GM12872 (cell line): ENCODE measurements at regions not wholly inside any gene's neighbourhood (a gene's known extent, or its start where the extent isn't known, plus 50 kb on each side); places are given as distances from the start of the nearest gene placed in this dataset.

Experiments used
- TF ChIP-seq, protein P1 (sequence below): IDR thresholded peaks from 3 replicates; pipeline ENCODE4 v1.5.1; 2011; ENCODE audit warnings: low read depth, mild to moderate bottlenecking, low read length, moderate library complexity; ENCODE audit not compliant: insufficient read depth

DNA sequence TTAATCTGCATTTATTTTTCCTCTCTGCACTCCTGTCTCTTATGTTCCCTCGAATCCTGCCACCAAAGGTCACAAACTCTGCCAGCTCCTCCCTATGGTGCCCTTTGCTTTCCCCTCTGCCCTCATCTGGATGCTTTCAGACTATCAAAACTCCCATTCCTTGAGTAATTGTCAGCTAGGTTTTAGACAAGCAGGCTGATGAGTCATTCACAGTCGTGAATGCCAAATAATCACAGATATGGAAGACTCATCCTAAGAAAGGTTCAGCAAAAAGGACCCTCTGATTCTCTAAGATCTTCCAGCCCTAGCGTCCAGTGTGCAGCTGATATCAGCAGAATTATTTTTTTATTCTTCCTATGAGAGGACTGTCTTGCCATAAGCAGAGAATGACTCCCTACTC lies 104.5 kb upstream of the NUDT12 start:
- TF ChIP-seq, protein P1, sequence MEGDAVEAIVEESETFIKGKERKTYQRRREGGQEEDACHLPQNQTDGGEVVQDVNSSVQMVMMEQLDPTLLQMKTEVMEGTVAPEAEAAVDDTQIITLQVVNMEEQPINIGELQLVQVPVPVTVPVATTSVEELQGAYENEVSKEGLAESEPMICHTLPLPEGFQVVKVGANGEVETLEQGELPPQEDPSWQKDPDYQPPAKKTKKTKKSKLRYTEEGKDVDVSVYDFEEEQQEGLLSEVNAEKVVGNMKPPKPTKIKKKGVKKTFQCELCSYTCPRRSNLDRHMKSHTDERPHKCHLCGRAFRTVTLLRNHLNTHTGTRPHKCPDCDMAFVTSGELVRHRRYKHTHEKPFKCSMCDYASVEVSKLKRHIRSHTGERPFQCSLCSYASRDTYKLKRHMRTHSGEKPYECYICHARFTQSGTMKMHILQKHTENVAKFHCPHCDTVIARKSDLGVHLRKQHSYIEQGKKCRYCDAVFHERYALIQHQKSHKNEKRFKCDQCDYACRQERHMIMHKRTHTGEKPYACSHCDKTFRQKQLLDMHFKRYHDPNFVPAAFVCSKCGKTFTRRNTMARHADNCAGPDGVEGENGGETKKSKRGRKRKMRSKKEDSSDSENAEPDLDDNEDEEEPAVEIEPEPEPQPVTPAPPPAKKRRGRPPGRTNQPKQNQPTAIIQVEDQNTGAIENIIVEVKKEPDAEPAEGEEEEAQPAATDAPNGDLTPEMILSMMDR, result no peak

DNA sequence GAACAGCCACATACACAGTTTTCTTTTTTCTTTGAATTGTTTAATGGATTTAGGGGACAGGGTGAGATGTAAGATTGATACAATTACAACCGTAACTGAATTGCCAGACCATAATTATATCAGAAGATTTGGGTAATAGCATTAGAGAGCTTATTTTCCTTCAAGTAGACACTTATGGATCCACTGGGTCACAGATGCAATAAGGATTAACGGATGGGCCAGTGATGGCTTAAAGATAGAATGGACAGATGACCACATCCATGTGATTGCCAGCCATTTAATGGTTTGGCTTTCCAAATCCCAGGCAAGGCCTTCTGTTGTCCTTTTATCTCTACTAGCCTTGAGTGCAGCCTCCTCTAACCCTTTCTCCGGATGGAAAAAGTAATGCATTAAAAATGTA lies 94.7 kb upstream of the NUDT12 start:
- TF ChIP-seq, protein P1, result no peak

DNA sequence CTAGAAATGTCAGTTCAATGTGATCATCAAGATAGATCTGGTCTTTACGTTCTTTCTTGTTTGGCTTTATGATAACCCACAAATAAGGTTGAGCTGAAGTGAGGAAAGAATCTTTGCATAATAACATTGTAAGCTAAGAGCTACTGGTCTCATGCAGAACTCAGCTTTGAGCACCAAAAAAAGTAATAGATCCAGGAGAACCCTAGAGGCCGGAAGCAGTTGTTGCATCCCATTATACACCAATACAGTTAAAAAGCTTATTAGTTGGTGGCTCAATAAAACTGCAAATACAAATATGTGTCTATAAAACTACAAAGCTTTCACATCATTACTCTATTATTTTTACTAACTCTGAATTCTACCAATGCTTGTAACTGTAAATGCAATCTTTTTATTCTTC lies 85.5 kb upstream of the NUDT12 start:
- TF ChIP-seq, protein P1, result peak; percentile 33; the same call in 1 of the 3 replicates

DNA sequence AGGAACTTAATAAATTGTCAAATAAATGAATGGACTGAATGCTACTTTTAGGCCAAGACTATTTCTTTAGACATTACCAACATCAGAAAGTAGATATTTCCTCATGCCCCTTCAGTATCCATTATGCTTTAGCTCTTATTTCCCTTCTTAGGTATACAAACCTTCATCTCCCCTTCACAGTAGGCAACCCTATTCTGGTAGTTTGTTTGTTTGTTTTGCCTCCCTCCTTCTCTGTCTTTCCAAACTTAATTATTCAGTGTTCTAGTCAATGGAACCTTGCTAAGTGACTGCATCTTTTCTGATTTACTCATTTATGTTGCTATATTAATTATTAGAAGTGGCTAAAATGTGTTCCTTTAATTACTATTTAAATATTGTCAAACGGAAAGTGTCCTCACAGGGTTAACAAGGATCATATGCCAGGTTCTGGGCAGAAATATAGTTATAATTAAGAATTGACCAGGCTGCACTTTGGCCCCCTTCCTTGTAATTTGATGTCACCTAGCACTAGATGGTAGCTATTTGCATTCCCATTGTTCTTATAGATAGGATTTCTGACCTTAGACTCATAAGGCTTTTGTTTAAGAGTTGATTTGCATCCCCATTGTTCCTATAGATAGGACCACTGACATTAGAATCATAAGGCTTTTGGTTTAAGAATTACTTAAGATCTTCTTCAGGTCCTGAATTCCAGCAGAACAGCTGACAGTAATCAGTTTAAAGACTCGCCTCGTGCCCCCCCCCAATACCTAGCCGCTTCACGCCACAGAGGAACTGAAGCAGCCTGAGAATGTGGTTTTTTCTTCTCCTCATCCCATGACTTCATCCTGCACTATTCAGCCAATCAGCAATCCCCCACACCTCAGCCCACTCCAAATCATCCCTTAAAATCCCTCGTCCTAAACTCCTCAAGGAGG lies 84.4 kb upstream of the NUDT12 start:
- TF ChIP-seq, protein P1, result no peak

DNA sequence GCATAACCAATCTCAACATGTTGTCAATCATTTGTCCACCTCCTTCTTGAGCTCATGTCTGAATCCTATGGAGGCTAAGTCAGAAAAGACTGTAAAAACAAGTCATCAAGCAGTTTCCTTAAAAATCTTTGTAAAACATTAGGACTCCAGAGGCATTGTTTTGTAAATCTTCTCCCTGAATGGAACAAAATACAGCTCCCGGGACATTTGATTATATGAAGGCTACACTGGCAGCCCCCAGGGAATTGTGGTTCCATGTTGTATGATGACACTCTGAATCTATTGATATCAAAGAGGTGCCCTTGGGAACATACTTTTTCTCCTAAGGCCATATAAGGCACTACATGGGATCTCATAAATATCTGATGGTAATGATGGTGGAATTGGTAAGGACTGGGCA lies 83.2 kb upstream of the NUDT12 start:
- TF ChIP-seq, protein P1, result no peak

DNA sequence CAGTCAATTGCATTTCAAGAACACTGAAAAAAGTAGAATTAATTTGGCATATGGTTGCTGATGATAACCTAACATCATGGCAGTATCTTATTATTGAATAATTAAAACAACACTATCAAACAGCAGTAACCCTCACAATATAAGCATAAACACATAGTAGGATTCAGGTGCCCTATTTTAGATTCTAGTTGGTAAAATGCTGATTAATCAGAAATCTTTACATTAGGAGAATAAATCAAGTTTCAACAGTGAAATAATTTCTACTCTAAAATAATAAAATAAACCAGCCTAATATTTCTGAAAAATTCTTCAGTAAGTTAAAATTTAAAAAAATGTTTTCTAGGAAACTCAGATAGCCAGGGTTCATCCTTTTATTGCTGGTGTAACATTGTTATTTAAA lies 76.4 kb upstream of the NUDT12 start:
- TF ChIP-seq, protein P1, result no peak

DNA sequence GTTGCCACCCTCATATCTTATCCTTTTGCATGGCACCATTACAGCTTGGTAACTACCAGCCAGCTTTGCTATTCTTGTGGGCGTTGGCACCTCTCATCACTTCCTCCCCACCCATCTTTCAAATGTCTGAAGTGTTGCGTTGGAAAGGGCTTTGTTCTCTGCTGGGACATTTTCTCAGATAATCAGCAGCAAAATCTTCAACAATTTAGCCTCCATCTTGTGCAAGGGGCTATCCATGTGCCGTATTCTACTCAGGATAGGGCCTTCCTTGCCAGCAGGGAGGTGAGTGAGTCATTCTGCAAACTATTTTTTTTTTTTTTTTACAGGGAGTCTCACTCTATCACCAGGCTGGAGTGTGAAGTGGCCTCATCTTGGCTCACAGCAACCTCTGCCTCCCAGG lies 62.1 kb upstream of the NUDT12 start:
- TF ChIP-seq, protein P1, result no peak
